Left lobe of liver (tissue), 2 donors: ENCODE measurements at regions not wholly inside any gene's neighbourhood (a gene's known extent, or its start where the extent isn't known, plus 50 kb on each side); places are given as distances from the start of the nearest gene placed in this dataset.

Experiments
- ATAC-seq: fragments of 200-7000 bp; cut with Tn5 transposase; one replicate; pipeline ENCODE4 v1.9.1; 2020; ENCODE audit warnings: mild to moderate bottlenecking, moderate library complexity
- DNase-seq: peaks from one replicate; pipeline ENCODE4 v3.0.0-alpha.2; 2020; ENCODE audit warnings: low spot score
- donor health status: DM: no; HTN: no; CAD: no; lungs with moderate emphysema.
- donor health status: DM: no; HTN: yes; CAD: no.

- ATAC-seq (no peak), DNase-seq (no peak)
Observed at GRCh38 chr13:106061781-106062180, 473.7 kb downstream of the EFNB2 start.

GRCh38 chr13:106056851-106057250, 478.6 kb downstream of the EFNB2 start:
- no peak for DNase-seq
- ATAC-seq, result no peak

GRCh38 chr13:106052200-106052767, 483.2 kb downstream of the EFNB2 start:
- no peak for DNase-seq
- no peak for ATAC-seq

GRCh38 chr13:106049171-106049570, 486.3 kb downstream of the EFNB2 start:
- DNase-seq, result no peak

GRCh38 chr13:106048386-106048785, 487.1 kb downstream of the EFNB2 start:
- ATAC-seq (no peak), DNase-seq (no peak)

More at GRCh38 chr13:106049171-106049570, 486.3 kb downstream of the EFNB2 start:
- ATAC-seq, result no peak

GRCh38 chr13:106047859-106048258, 487.6 kb downstream of the EFNB2 start:
- ATAC-seq (no peak), DNase-seq (no peak)

GRCh38 chr13:106042996-106043581, 492.4 kb downstream of the EFNB2 start:
- DNase-seq, result no peak
- ATAC-seq, result no peak

- ATAC-seq (no peak), DNase-seq (no peak)
Observed at GRCh38 chr13:106041445-106041844, 494.0 kb downstream of the EFNB2 start.

GRCh38 chr13:106038752-106039151, 496.7 kb downstream of the EFNB2 start:
- ATAC-seq (no peak), DNase-seq (no peak)

- DNase-seq, result no peak
- no peak for ATAC-seq
Observed at GRCh38 chr13:106036870-106037269, 498.6 kb downstream of the EFNB2 start.

GRCh38 chr13:106034201-106034600, 501.3 kb downstream of the EFNB2 start:
- DNase-seq (no peak), ATAC-seq (no peak)

GRCh38 chr13:106033659-106034058, 501.8 kb downstream of the EFNB2 start:
- DNase-seq (no peak), ATAC-seq (peak; percentile 58)

GRCh38 chr13:106032441-106032840, 503.0 kb downstream of the EFNB2 start:
- no peak for DNase-seq

GRCh38 chr13:106029676-106030290, 505.7 kb downstream of the EFNB2 start:
- ATAC-seq, result no peak
- no peak for DNase-seq

More at GRCh38 chr13:106032441-106032840, 503.0 kb downstream of the EFNB2 start:
- no peak for ATAC-seq

GRCh38 chr13:106028911-106029310, 506.6 kb downstream of the EFNB2 start:
- no peak for DNase-seq
- ATAC-seq, result no peak

GRCh38 chr13:106011600-106011999, 523.9 kb downstream of the EFNB2 start:
- DNase-seq (no peak), ATAC-seq (no peak)

- no peak for ATAC-seq
Observed at GRCh38 chr13:106010836-106011235, 524.6 kb downstream of the EFNB2 start.

GRCh38 chr13:106008540-106008939, 526.9 kb downstream of the EFNB2 start:
- ATAC-seq (no peak), DNase-seq (no peak)

More at GRCh38 chr13:106010836-106011235, 524.6 kb downstream of the EFNB2 start:
- no peak for DNase-seq

GRCh38 chr13:106007156-106007555, 528.3 kb downstream of the EFNB2 start:
- ATAC-seq (no peak), DNase-seq (no peak)

- DNase-seq, result no peak
- ATAC-seq, result no peak
Observed at GRCh38 chr13:106003651-106004050, 531.8 kb downstream of the EFNB2 start.

GRCh38 chr13:106001443-106001842, 534.0 kb downstream of the EFNB2 start:
- ATAC-seq, result no peak
- DNase-seq, result no peak
